ENCODE measurements at regions not wholly inside any gene's neighbourhood (a gene's known extent, or its start where the extent isn't known, plus 50 kb on each side); places are given as distances from the start of the nearest gene placed in this dataset.

- TF ChIP-seq POLR2A (IDR thresholded peaks at IDR 0.05) (no peak), EP300 (IDR thresholded peaks at IDR 0.05; ENCODE audit: low read depth) (no peak), POLR2AphosphoS5 (IDR thresholded peaks at IDR 0.05) (no peak)
- TF ChIP-seq, protein P1, sequence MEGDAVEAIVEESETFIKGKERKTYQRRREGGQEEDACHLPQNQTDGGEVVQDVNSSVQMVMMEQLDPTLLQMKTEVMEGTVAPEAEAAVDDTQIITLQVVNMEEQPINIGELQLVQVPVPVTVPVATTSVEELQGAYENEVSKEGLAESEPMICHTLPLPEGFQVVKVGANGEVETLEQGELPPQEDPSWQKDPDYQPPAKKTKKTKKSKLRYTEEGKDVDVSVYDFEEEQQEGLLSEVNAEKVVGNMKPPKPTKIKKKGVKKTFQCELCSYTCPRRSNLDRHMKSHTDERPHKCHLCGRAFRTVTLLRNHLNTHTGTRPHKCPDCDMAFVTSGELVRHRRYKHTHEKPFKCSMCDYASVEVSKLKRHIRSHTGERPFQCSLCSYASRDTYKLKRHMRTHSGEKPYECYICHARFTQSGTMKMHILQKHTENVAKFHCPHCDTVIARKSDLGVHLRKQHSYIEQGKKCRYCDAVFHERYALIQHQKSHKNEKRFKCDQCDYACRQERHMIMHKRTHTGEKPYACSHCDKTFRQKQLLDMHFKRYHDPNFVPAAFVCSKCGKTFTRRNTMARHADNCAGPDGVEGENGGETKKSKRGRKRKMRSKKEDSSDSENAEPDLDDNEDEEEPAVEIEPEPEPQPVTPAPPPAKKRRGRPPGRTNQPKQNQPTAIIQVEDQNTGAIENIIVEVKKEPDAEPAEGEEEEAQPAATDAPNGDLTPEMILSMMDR (IDR thresholded peaks at IDR 0.05), result no peak
- H3K27ac ChIP-seq, result no peak overlapping the region
- no peaks in the 10 kb centered on the region for H3K4me1 ChIP-seq
- WGBS, 2 donors (ENCODE audit: low coverage in 1 of 2), result 89 to 100% methylated on average over 3 to 4 of the region's 4 CpGs
- H3K27me3 ChIP-seq, result no peaks in the 10 kb centered on the region
- DNase-seq, result no peak
- in situ Hi-C loops (cut with MboI; ENCODE audit: low pct_ligation_motif_present in 1 of 4, low pct_unique_long_range_greater_than_20kb in 1 of 4, low sequenced_read_pairs in 3 of 4) (no loop called here), intact Hi-C loops (cut with DNase I; ENCODE audit: low total_unique reads) (no loop called here)
- no peak overlapping the region for H3K4me3 ChIP-seq
- no peaks in the 10 kb centered on the region for H3K36me3 ChIP-seq
- H3K9me3 ChIP-seq, result no peaks in the 10 kb centered on the region
Measured at GRCh38 chr9:89825669-89826068, 220.9 kb downstream of the GADD45G start.

GRCh38 chr9:89826186-89826585 lies 221.4 kb downstream of the GADD45G start:
- intact Hi-C loops (cut with DNase I; ENCODE audit: low total_unique reads), result no loop called here
- no peaks in the 10 kb centered on the region for H3K9me3 ChIP-seq

GRCh38 chr9:89829346-89829745 lies 224.5 kb downstream of the GADD45G start:
- H3K9me3 ChIP-seq, result no peaks in the 10 kb centered on the region
- in situ Hi-C loops (cut with MboI; ENCODE audit: low pct_ligation_motif_present in 1 of 4, low pct_unique_long_range_greater_than_20kb in 1 of 4, low sequenced_read_pairs in 3 of 4), result no loop called here
- intact Hi-C loops (cut with DNase I; ENCODE audit: low total_unique reads), result no loop called here
- 83% methylated on average over 4 of the region's 4 CpGs; no CpG with 5 or more reads in 1 of the 2 donors for WGBS, 2 donors (ENCODE audit: low coverage in 1 of 2)
- H3K4me3 ChIP-seq, result no peak overlapping the region
- no peak for DNase-seq
- no peaks in the 10 kb centered on the region for H3K4me1 ChIP-seq
- H3K27me3 ChIP-seq, result no peaks in the 10 kb centered on the region
- H3K27ac ChIP-seq, result no peak overlapping the region
- no peaks in the 10 kb centered on the region for H3K36me3 ChIP-seq
- TF ChIP-seq POLR2AphosphoS5 (IDR thresholded peaks at IDR 0.05) (no peak), POLR2A (IDR thresholded peaks at IDR 0.05) (no peak), EP300 (IDR thresholded peaks at IDR 0.05; ENCODE audit: low read depth) (no peak)
- TF ChIP-seq, protein P1 (IDR thresholded peaks at IDR 0.05), result no peak

More at GRCh38 chr9:89826186-89826585, 221.4 kb downstream of the GADD45G start:
- no peak overlapping the region for H3K4me3 ChIP-seq
- H3K27me3 ChIP-seq, result no peaks in the 10 kb centered on the region
- H3K4me1 ChIP-seq, result no peaks in the 10 kb centered on the region
- in situ Hi-C loops (cut with MboI; ENCODE audit: low pct_ligation_motif_present in 1 of 4, low pct_unique_long_range_greater_than_20kb in 1 of 4, low sequenced_read_pairs in 3 of 4), result no loop called here
- no peaks in the 10 kb centered on the region for H3K36me3 ChIP-seq
- H3K27ac ChIP-seq, result no peak overlapping the region
- TF ChIP-seq POLR2A (IDR thresholded peaks at IDR 0.05) (no peak), EP300 (IDR thresholded peaks at IDR 0.05; ENCODE audit: low read depth) (no peak), POLR2AphosphoS5 (IDR thresholded peaks at IDR 0.05) (no peak)
- TF ChIP-seq, protein P1 (IDR thresholded peaks at IDR 0.05), result no peak
- DNase-seq, result no peak
- 89 to 91% methylated on average over 1 to 8 of the region's 8 CpGs for WGBS, 2 donors (ENCODE audit: low coverage in 1 of 2)

GRCh38 chr9:89835666-89836065 lies 230.9 kb downstream of the GADD45G start:
- in situ Hi-C loops (cut with MboI; ENCODE audit: low pct_ligation_motif_present in 1 of 4, low pct_unique_long_range_greater_than_20kb in 1 of 4, low sequenced_read_pairs in 3 of 4), result no loop called here
- peaks cover 0 to 20% (median 4%) of the 10 kb centered on the region in 4 donors for H3K4me1 ChIP-seq
- no peak overlapping the region for H3K4me3 ChIP-seq
- H3K27me3 ChIP-seq, result no peaks in the 10 kb centered on the region
- DNase-seq, result no peak
- intact Hi-C loops (cut with DNase I; ENCODE audit: low total_unique reads), result no loop called here
- H3K36me3 ChIP-seq, result no peaks in the 10 kb centered on the region
- 78 to 88% methylated on average over 1 to 5 of the region's 5 CpGs for WGBS, 2 donors (ENCODE audit: low coverage in 1 of 2)
- no peak overlapping the region for H3K27ac ChIP-seq
- TF ChIP-seq POLR2AphosphoS5 (IDR thresholded peaks at IDR 0.05) (no peak), EP300 (IDR thresholded peaks at IDR 0.05; ENCODE audit: low read depth) (no peak), POLR2A (IDR thresholded peaks at IDR 0.05) (no peak)
- TF ChIP-seq, protein P1 (IDR thresholded peaks at IDR 0.05), result no peak
- H3K9me3 ChIP-seq, result no peaks in the 10 kb centered on the region
